Karpas-422 (cell line): ENCODE measurements at regions not wholly inside any gene's neighbourhood (a gene's known extent, or its start where the extent isn't known, plus 50 kb on each side); places are given as distances from the start of the nearest gene placed in this dataset.

Experiments used
- DNase-seq: peaks from one replicate; pipeline ENCODE4 v3.0.0-alpha.2; 2015
- H2AFZ ChIP-seq: fragments of 200-600 bp; sonication (generic); 2 replicates; pipeline ENCODE4 v1.6.1; 2014; ENCODE audit warnings: antibody characterized with exemption, low read length, mixed read lengths
- H3K27ac ChIP-seq: fragments of 200-600 bp; sonication (generic); 2 replicates; pipeline ENCODE4 v1.5.1; 2014; ENCODE audit warnings: mild to moderate bottlenecking, low read length, moderate library complexity
- H3K27me3 ChIP-seq: fragments of 200-600 bp; sonication (generic); 2 replicates; pipeline ENCODE4 v1.6.1; 2014; ENCODE audit warnings: low read length, mixed read lengths
- H3K36me3 ChIP-seq: fragments of 200-600 bp; sonication (generic); 2 replicates; pipeline ENCODE4 v1.6.1; 2014; ENCODE audit warnings: low read length, mixed read lengths; ENCODE audit not compliant: insufficient read depth
- H3K4me1 ChIP-seq: fragments of 200-600 bp; sonication (generic); 2 replicates; pipeline ENCODE4 v1.6.1; 2014; ENCODE audit warnings: mild to moderate bottlenecking, low read length, mixed read lengths
- H3K4me2 ChIP-seq: fragments of 200-600 bp; sonication (generic); 2 replicates; pipeline ENCODE4 v1.6.1; 2014; ENCODE audit warnings: low read length, low read depth, mild to moderate bottlenecking; ENCODE audit not compliant: poor library complexity, severe bottlenecking
- H3K4me3 ChIP-seq: fragments of 200-600 bp; sonication (generic); 2 replicates; pipeline ENCODE4 v1.5.1; 2014; ENCODE audit warnings: mild to moderate bottlenecking, antibody characterized with exemption, low read length, mixed read lengths
- H3K79me2 ChIP-seq: fragments of 200-600 bp; sonication (generic); 2 replicates; pipeline ENCODE4 v1.6.1; 2014; ENCODE audit warnings: mild to moderate bottlenecking, low read length, mixed read lengths
- H3K9ac ChIP-seq: fragments of 200-600 bp; sonication (generic); 2 replicates; pipeline ENCODE4 v1.6.0; 2014; ENCODE audit warnings: low read length
- H3K9me2 ChIP-seq: fragments of 200-600 bp; sonication (generic), shearing (Covaris generic); replicated peaks from 2 replicates; pipeline ENCODE4 v1.6.0; 2014; ENCODE audit warnings: mild to moderate bottlenecking, low read length, moderate library complexity; ENCODE audit not compliant: insufficient read depth
- H3K9me3 ChIP-seq: fragments of 300-700, 200-600 bp; sonication (generic); 2 replicates; pipeline ENCODE4 v1.6.1; 2014; ENCODE audit warnings: low read length, mixed read lengths
- H4K20me1 ChIP-seq: fragments of 200-600 bp; sonication (generic); 2 replicates; pipeline ENCODE4 v1.6.1; 2014; ENCODE audit warnings: mild to moderate bottlenecking, antibody characterized with exemption, low read length, low read depth; ENCODE audit not compliant: insufficient read depth

DNA sequence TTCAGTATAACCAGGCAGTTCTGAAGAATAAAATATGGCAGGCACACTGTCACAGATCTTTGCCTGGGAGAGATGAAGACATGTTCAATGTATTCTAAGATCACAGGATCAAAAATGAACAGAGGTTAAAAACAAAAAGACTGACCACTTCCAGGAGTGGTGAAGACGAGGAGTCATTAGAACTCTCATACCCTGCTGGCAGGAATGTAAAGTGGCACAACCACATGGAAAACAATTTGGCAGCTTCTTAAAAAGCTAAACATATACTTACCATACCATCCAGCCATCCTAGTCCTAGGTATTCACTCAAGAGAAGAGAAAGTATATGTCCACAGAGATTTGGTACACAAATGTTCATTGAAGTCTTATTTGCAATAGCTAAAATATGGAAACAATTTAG lies 406.3 kb downstream of the NPIPA8 start:
- Histone ChIP-seq H3K4me1 (peaks cover 34% of the 10 kb centered on the region), H3K36me3 (no peaks in the 10 kb centered on the region), H3K9ac (no peak overlapping the region), H3K27ac (no peak overlapping the region), H3K27me3 (no peaks in the 10 kb centered on the region), H3K9me3 (no peaks in the 10 kb centered on the region), H3K4me3 (no peak overlapping the region), H2AFZ (no peak overlapping the region), H3K4me2 (no peak overlapping the region), H4K20me1 (no peaks in the 10 kb centered on the region), H3K79me2 (no peaks in the 10 kb centered on the region), H3K9me2 (no peaks in the 10 kb centered on the region)
- no peak for DNase-seq

DNA sequence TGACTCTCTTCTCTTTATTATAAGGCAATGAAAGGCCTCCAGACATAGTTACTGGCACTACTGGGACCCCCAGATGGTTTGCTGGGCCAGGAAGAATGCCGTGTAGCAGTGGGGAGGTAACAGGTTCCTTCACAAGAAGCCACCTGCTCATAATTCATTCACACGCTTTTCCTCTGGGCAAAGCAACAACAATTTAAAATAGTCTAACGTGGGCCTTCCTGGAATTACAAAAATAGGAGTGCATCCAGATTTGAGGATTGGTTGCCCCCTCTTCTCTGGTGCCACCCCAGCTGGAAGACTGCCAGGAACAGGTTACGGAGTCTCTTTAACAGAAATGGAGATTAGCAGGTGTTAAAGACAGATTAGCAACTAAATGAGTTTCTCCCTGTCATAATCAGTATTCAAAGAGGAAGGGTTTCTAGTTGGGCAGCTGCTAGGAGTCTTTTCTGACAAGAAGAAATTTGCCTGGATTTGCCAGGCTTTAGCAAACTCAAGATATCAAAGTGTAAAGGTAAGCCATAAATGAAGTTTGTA lies 409.6 kb downstream of the NPIPA8 start:
- H3K79me2 ChIP-seq: no peaks in the 10 kb centered on the region
- peak overlapping the region; percentile 16; the same call in 1 of the 2 replicates for H3K4me3 ChIP-seq
- no peaks in the 10 kb centered on the region for H3K9me2 ChIP-seq
- H2AFZ ChIP-seq: peak overlapping the region; percentile 20; the same call in 1 of the 2 replicates
- peak overlapping the region; percentile 40 for H3K27ac ChIP-seq
- peak; percentile 63 for DNase-seq
- H3K4me2 ChIP-seq: peak overlapping the region; percentile 38
- no peaks in the 10 kb centered on the region for H4K20me1 ChIP-seq
- H3K9ac ChIP-seq: peak overlapping the region; percentile 31; the same call in 1 of the 2 replicates
- no peaks in the 10 kb centered on the region for H3K9me3 ChIP-seq
- H3K4me1 ChIP-seq: peaks cover 29% of the 10 kb centered on the region
- H3K27me3 ChIP-seq: no peaks in the 10 kb centered on the region
- no peaks in the 10 kb centered on the region for H3K36me3 ChIP-seq

DNA sequence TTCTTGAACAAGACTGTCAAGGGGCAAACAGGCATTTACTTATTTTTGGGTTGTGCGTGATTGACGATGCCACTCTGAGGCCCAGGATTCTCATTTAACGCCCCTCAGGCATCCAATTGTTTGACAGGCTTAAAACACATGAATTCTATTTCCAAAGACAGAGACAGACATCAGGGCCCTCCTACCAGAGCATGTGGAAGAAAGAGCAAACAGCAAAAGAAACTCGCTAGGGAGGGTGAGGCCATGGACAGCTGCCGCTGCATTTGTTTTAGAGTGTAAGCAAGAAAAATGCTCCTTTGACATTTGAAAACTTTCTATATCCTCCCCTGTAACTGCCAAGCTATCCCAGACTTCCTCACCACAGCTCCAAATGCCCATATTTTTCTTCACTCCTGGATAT lies 410.1 kb downstream of the NPIPA8 start:
- no peaks in the 10 kb centered on the region for H3K79me2 ChIP-seq
- no peak overlapping the region; the same call in 1 of the 2 replicates for H2AFZ ChIP-seq
- H3K9me2 ChIP-seq: no peaks in the 10 kb centered on the region
- H3K9me3 ChIP-seq: no peaks in the 10 kb centered on the region
- no peaks in the 10 kb centered on the region for H3K27me3 ChIP-seq
- no peak overlapping the region for H3K4me3 ChIP-seq
- DNase-seq: no peak
- peak overlapping the region; percentile 38 for H3K4me2 ChIP-seq
- H3K9ac ChIP-seq: no peak overlapping the region
- H4K20me1 ChIP-seq: no peaks in the 10 kb centered on the region
- H3K27ac ChIP-seq: peak overlapping the region; percentile 40
- no peaks in the 10 kb centered on the region for H3K36me3 ChIP-seq
- H3K4me1 ChIP-seq: peaks cover 29% of the 10 kb centered on the region

DNA sequence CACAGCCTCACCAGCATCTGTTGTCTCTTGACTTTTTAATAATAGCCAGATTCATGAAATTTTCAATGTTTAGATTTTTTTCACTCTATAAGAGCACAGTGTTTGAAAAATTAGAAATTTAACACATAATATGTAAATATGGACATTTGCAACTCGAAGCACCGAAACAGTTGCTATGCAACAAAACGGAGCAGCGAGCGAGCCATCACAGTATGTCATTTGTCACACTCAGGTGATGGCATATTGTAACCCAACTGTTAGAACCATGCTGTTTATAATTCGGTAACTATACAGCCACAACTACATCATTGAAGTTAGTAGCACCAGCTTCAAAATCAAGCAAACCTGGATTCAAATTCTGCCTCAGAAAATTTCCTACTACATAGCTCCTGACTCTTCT lies 410.8 kb downstream of the NPIPA8 start:
- Histone ChIP-seq H4K20me1 (no peaks in the 10 kb centered on the region), H2AFZ (no peak overlapping the region), H3K4me3 (no peak overlapping the region), H3K4me2 (peak overlapping the region; percentile 29), H3K27me3 (no peaks in the 10 kb centered on the region), H3K27ac (no peak overlapping the region), H3K9me2 (no peaks in the 10 kb centered on the region), H3K79me2 (no peaks in the 10 kb centered on the region), H3K9me3 (no peaks in the 10 kb centered on the region), H3K9ac (no peak overlapping the region), H3K36me3 (no peaks in the 10 kb centered on the region), H3K4me1 (peaks cover 29% of the 10 kb centered on the region)
- peak; percentile 62 for DNase-seq

DNA sequence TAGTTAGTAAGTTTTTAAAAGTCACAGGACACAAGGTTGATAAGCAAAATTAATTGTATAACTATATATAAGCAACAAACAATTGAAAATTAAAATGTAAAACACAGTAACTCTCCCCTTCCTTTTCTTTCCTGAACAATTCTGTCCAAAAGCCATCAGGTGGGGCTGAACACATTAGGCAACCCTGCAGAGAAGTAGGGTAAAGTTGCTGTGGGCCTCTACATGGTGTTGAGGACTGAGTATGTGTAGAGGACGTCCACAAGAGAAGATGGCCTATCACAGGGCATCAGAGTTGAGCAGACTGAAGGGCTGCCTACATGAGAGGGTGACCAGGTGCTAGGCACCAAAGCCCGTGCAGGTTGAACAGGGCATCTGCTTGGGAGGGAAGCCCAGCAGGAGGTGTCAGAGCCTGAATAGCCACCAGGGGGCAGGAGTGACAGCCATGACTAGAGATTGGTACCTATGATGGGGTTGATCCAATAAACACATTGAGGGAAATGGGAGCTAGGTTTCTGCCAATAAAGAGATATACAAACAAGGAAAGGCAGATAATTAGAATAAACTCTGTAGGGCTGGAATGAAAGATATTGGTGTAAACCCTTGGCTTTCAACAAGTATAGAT lies 415.1 kb downstream of the NPIPA8 start:
- Histone ChIP-seq H3K4me2 (no peak overlapping the region), H4K20me1 (no peaks in the 10 kb centered on the region), H3K9me2 (no peaks in the 10 kb centered on the region)

DNA sequence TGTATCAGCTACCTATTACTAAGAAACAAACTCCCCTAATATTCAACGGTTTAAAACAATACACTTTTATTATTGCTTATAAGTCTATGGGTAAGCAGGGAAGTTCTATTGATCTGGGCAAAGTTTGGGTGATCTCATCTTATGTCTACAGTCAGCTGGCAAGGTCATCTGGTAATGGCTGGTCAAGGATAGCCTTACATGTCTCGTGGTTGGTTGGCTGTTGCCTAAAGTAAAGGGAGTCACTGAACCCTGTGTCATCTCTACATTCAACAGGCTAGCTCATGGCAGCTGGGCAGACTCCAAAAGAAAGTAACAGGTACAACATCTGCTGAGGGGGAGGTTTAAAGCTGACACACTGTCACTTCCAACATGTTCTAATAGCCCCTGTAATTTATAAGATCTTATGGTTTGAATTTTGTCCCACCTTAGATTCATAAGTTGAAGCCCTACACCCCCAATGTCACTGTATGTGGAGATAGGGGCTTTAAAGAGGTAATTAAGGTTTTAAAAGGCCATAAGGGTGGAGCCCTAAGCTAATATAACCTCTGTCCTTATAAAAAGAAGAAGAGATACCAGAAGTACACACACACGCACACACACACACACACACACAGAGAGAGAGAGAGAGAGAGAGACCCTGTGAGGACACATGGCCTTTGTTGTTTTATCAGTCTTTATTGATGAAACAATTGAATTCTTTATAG lies 419.1 kb downstream of the NPIPA8 start:
- no peak overlapping the region for H3K4me2 ChIP-seq
- H3K4me1 ChIP-seq: no peaks in the 10 kb centered on the region
- H3K36me3 ChIP-seq: no peaks in the 10 kb centered on the region
- no peak overlapping the region for H3K4me3 ChIP-seq
- H3K9ac ChIP-seq: no peak overlapping the region
- no peaks in the 10 kb centered on the region for H3K79me2 ChIP-seq
- H3K9me2 ChIP-seq: no peaks in the 10 kb centered on the region
- DNase-seq: no peak
- no peaks in the 10 kb centered on the region for H3K9me3 ChIP-seq
- H4K20me1 ChIP-seq: no peaks in the 10 kb centered on the region
- no peak overlapping the region for H3K27ac ChIP-seq
- H3K27me3 ChIP-seq: no peaks in the 10 kb centered on the region
- no peak overlapping the region for H2AFZ ChIP-seq

More for the DNA sequence above, 415.1 kb downstream of the NPIPA8 start:
- no peak overlapping the region for H3K4me3 ChIP-seq
- no peaks in the 10 kb centered on the region for H3K36me3 ChIP-seq
- DNase-seq: peak; percentile 92
- H3K79me2 ChIP-seq: no peaks in the 10 kb centered on the region
- H2AFZ ChIP-seq: no peak overlapping the region
- peaks cover 15% of the 10 kb centered on the region for H3K4me1 ChIP-seq
- no peak overlapping the region for H3K9ac ChIP-seq
- H3K9me3 ChIP-seq: no peaks in the 10 kb centered on the region
- no peak overlapping the region for H3K27ac ChIP-seq
- H3K27me3 ChIP-seq: no peaks in the 10 kb centered on the region

DNA sequence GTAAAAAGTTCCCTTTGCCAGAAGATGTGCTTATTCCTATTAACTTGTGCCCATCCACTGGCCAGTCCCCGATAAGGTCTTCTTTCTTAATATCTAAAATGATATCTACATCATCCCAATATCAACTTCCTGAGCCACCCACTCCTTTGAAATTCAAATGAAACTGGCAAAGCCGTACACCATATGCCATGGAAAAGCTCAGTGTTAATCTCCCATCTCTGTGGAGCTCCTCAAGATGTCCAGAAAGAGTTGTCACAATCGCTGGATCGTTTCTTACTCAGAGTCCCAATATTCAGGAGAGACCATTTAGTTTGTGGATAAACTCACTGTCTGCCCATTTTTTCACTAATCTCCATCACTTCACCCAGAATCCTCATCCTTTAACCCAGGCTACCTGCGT lies 420.7 kb downstream of the NPIPA8 start:
- Histone ChIP-seq H3K4me2 (no peak overlapping the region), H3K4me3 (no peak overlapping the region), H3K9me3 (no peaks in the 10 kb centered on the region), H3K36me3 (no peaks in the 10 kb centered on the region), H3K27ac (no peak overlapping the region), H4K20me1 (no peaks in the 10 kb centered on the region), H3K9me2 (no peaks in the 10 kb centered on the region), H3K4me1 (no peaks in the 10 kb centered on the region), H2AFZ (no peak overlapping the region), H3K9ac (no peak overlapping the region), H3K27me3 (no peaks in the 10 kb centered on the region), H3K79me2 (no peaks in the 10 kb centered on the region)
- DNase-seq: no peak

DNA sequence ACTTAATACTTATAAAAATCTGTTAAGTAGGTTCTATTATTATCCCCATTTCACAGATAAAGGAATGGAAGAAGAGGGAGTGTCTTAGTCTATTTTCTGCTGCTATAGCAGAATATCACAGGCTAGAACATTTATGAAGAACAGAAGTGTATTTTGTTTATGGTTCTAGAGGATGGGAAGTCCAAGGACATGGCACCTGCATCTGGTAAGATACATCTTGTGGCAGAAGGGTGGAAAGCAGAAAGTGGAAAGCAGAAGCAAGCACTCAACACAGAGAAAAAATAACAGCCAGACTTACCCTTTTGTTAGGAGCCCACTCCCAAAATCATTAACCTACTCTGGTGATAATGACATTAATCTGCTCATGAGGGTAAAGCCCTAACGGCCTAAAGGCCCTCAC lies 422.4 kb downstream of the NPIPA8 start:
- Histone ChIP-seq H3K4me1 (no peaks in the 10 kb centered on the region), H3K4me2 (no peak overlapping the region), H3K79me2 (no peaks in the 10 kb centered on the region), H3K4me3 (no peak overlapping the region), H4K20me1 (no peaks in the 10 kb centered on the region), H3K36me3 (no peaks in the 10 kb centered on the region), H3K9me2 (no peaks in the 10 kb centered on the region), H3K9ac (no peak overlapping the region), H3K27ac (no peak overlapping the region), H2AFZ (no peak overlapping the region), H3K27me3 (no peaks in the 10 kb centered on the region), H3K9me3 (no peaks in the 10 kb centered on the region)
- DNase-seq: no peak
